OCI-LY1 (cell line): ENCODE measurements at regions not wholly inside any gene's neighbourhood (a gene's known extent, or its start where the extent isn't known, plus 50 kb on each side); places are given as distances from the start of the nearest gene placed in this dataset.

Experiments used
- H2AFZ ChIP-seq: fragments of 200-600 bp; sonication (generic), shearing (Covaris generic); 2 replicates; pipeline ENCODE4 v1.6.0; 2014; ENCODE audit warnings: antibody characterized with exemption, mild to moderate bottlenecking, low read length
- H3F3A ChIP-seq: fragments of 200-600 bp; sonication (generic), shearing (Covaris generic); 2 replicates; pipeline ENCODE4 v1.6.0; 2014; ENCODE audit warnings: mild to moderate bottlenecking, antibody characterized with exemption, low read length, moderate library complexity; ENCODE audit not compliant: insufficient read depth
- H3K27ac ChIP-seq: fragments of 200-600 bp; sonication (generic); 2 replicates; pipeline ENCODE4 v1.5.1; 2014; ENCODE audit warnings: low read length, mixed run types, mild to moderate bottlenecking, low read depth; ENCODE audit not compliant: poor library complexity, severe bottlenecking
- H3K27me3 ChIP-seq: fragments of 200-600 bp; sonication (generic); 2 replicates; pipeline ENCODE4 v1.6.0; 2014; ENCODE audit warnings: antibody characterized with exemption, mild to moderate bottlenecking, low read length, moderate library complexity; ENCODE audit not compliant: insufficient read depth
- H3K36me3 ChIP-seq: fragments of 200-600 bp; sonication (generic); 2 replicates; pipeline ENCODE4 v1.6.1; 2014; ENCODE audit warnings: mild to moderate bottlenecking, antibody characterized with exemption, low read length, moderate library complexity, mixed read lengths; ENCODE audit not compliant: insufficient read depth
- H3K4me1 ChIP-seq: fragments of 200-600 bp; sonication (generic); 2 replicates; pipeline ENCODE4 v1.5.1; 2014; ENCODE audit warnings: mild to moderate bottlenecking, low read length, moderate library complexity; ENCODE audit not compliant: insufficient read depth, severe bottlenecking
- H3K4me2 ChIP-seq: fragments of 200-600 bp; sonication (generic), shearing (Covaris generic); 2 replicates; pipeline ENCODE4 v1.6.1; 2014; ENCODE audit warnings: low read length
- H3K4me3 ChIP-seq: fragments of 200-600 bp; sonication (generic); 2 replicates; pipeline ENCODE4 v1.5.1; 2014; ENCODE audit warnings: low read length, low read depth, mild to moderate bottlenecking, mixed read lengths; ENCODE audit not compliant: poor library complexity, severe bottlenecking
- H3K79me2 ChIP-seq: fragments of 200-600 bp; shearing (Covaris generic); 2 replicates; pipeline ENCODE4 v1.6.1; 2016; ENCODE audit warnings: mixed run types, low read length, mixed read lengths; ENCODE audit not compliant: insufficient read depth
- H3K9ac ChIP-seq: fragments of 200-600 bp; sonication (generic), shearing (Covaris generic); 2 replicates; pipeline ENCODE4 v1.6.1; 2014; ENCODE audit warnings: mild to moderate bottlenecking, low read length, mixed read lengths
- H3K9me2 ChIP-seq: fragments of 200-600 bp; sonication (generic), shearing (Covaris generic); 2 replicates; pipeline ENCODE4 v1.6.1; 2014; ENCODE audit warnings: low read depth, mild to moderate bottlenecking, low read length, mixed read lengths
- H3K9me3 ChIP-seq: fragments of 200-600 bp; shearing (Covaris generic); 2 replicates; pipeline ENCODE4 v1.6.1; 2014; ENCODE audit warnings: low read length, mixed read lengths
- H4K20me1 ChIP-seq: fragments of 200-600 bp; sonication (generic), shearing (Covaris generic); 2 replicates; pipeline ENCODE4 v1.6.0; 2016; ENCODE audit warnings: mild to moderate bottlenecking, low read length; ENCODE audit not compliant: insufficient read depth
- EZH2 ChIP-seq: fragments of 200-600 bp; sonication (generic), shearing (Covaris generic); IDR thresholded peaks from 2 replicates; pipeline ENCODE4 v1.8.0; 2017; ENCODE audit warnings: borderline replicate concordance, mixed run types, mild to moderate bottlenecking, antibody characterized with exemption, low read length, moderate library complexity, mixed read lengths
- TF ChIP-seq, protein P1 (sequence below): fragments of 200-600 bp; sonication (generic), shearing (Covaris generic); IDR thresholded peaks from 2 replicates; pipeline ENCODE4 v1.5.1; 2017; ENCODE audit warnings: mild to moderate bottlenecking, antibody characterized with exemption, low read length, moderate library complexity, mixed read lengths

- no peaks in the 10 kb centered on the region for H3K4me1 ChIP-seq
- no peak overlapping the region for H2AFZ ChIP-seq
Measured at GRCh38 chr11:42296910-42297309, 837.5 kb upstream of the LRRC4C start.

DNA sequence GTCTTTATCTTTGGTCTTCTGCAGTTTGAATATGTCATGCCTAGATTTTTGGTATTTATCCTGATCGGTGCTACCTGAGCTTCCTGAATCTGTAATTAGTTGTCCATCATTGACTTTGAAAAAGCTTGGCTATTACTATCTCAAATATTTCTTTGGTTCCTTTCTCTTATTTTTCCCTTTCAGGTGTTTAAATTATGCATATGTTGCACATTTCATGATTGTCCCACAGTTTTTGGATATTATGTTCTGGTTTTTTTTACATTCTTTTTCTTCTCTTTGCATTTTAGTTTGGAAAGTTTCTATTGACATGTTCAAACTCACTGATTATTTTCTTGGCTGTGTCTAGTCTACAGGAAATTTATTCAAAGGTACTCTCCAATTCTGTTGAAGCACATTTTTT lies 840.3 kb upstream of the LRRC4C start:
- Histone ChIP-seq H2AFZ (no peak overlapping the region), H3K27ac (no peak overlapping the region), H4K20me1 (no peaks in the 10 kb centered on the region), H3K4me1 (no peaks in the 10 kb centered on the region), H3K9ac (no peak overlapping the region), H3K4me2 (no peak overlapping the region), H3K9me2 (no peaks in the 10 kb centered on the region), H3K27me3 (no peaks in the 10 kb centered on the region), H3K4me3 (no peak overlapping the region), H3K36me3 (no peaks in the 10 kb centered on the region), H3K9me3 (no peaks in the 10 kb centered on the region), H3F3A (no peaks in the 10 kb centered on the region), H3K79me2 (no peaks in the 10 kb centered on the region)
- TF ChIP-seq, protein P1, sequence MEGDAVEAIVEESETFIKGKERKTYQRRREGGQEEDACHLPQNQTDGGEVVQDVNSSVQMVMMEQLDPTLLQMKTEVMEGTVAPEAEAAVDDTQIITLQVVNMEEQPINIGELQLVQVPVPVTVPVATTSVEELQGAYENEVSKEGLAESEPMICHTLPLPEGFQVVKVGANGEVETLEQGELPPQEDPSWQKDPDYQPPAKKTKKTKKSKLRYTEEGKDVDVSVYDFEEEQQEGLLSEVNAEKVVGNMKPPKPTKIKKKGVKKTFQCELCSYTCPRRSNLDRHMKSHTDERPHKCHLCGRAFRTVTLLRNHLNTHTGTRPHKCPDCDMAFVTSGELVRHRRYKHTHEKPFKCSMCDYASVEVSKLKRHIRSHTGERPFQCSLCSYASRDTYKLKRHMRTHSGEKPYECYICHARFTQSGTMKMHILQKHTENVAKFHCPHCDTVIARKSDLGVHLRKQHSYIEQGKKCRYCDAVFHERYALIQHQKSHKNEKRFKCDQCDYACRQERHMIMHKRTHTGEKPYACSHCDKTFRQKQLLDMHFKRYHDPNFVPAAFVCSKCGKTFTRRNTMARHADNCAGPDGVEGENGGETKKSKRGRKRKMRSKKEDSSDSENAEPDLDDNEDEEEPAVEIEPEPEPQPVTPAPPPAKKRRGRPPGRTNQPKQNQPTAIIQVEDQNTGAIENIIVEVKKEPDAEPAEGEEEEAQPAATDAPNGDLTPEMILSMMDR, result no peak
- TF ChIP-seq EZH2, result no peak

More at GRCh38 chr11:42296910-42297309, 837.5 kb upstream of the LRRC4C start:
- Histone ChIP-seq H3K27me3 (no peaks in the 10 kb centered on the region), H3F3A (no peaks in the 10 kb centered on the region), H4K20me1 (no peaks in the 10 kb centered on the region), H3K79me2 (no peaks in the 10 kb centered on the region), H3K9ac (no peak overlapping the region), H3K9me3 (no peaks in the 10 kb centered on the region), H3K4me3 (no peak overlapping the region), H3K4me2 (no peak overlapping the region), H3K9me2 (no peaks in the 10 kb centered on the region), H3K27ac (no peak overlapping the region), H3K36me3 (no peaks in the 10 kb centered on the region)
- no peak for TF ChIP-seq EZH2
- TF ChIP-seq, protein P1, result no peak

DNA sequence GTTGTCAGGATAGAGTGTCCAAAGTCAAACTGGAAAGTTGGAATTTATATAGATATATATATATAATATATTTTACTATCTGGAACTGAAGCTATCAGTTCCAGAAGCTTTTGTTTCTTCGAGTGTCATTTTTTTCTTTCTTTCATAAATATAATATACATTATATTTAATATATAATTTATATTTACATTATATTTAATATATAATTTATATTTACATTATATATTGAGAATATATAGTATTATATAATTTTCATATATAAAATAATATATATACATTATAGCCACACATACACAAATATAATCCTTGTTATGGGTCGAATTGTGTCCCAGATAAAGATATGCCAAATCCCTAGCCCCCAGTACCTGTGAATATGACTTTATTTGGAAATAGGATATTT lies 842.3 kb upstream of the LRRC4C start:
- Histone ChIP-seq H3K9ac (no peak overlapping the region), H4K20me1 (no peaks in the 10 kb centered on the region), H3K9me3 (no peaks in the 10 kb centered on the region), H3K27ac (no peak overlapping the region), H3F3A (no peaks in the 10 kb centered on the region), H2AFZ (no peak overlapping the region), H3K4me3 (no peak overlapping the region), H3K36me3 (no peaks in the 10 kb centered on the region), H3K4me1 (no peaks in the 10 kb centered on the region), H3K27me3 (no peaks in the 10 kb centered on the region), H3K4me2 (no peak overlapping the region), H3K79me2 (no peaks in the 10 kb centered on the region), H3K9me2 (no peaks in the 10 kb centered on the region)
- TF ChIP-seq, protein P1, result no peak
- no peak for TF ChIP-seq EZH2
